GM21447 (cell line): ENCODE measurements at regions not wholly inside any gene's neighbourhood (a gene's known extent, or its start where the extent isn't known, plus 50 kb on each side); places are given as distances from the start of the nearest gene placed in this dataset.
"Not testable (repeated sequence)": the region's sequence is repeated elsewhere in the genome, so short reads cannot be mapped to it uniquely, and the experiment has no call there.

Experiments used
- ATAC-seq: cut with Tn5 transposase; IDR thresholded peaks from one replicate; pipeline ENCODE4 v1.9.1; 2021; ENCODE audit not compliant: unreplicated experiment

DNA sequence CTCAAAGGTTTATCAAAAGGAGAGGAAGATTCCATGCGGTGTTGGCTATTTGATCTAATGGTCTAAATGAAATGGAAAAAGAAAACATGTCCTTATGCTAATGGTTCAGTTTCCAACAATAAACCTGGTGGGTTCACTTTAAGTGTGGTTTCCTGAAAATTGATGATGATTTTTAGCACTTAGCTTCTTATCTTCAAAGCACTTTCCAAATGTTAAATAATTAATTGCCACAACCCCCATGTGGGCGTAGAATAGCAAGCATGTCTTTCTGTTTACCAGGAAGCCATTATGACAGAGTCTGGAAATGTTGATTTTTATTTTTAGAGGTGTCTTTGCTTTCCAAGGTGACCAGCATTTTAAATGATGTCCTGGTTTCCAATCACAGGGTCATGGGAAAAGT, 134.8 kb upstream of the SLC4A4 start:
- no peak for ATAC-seq

DNA sequence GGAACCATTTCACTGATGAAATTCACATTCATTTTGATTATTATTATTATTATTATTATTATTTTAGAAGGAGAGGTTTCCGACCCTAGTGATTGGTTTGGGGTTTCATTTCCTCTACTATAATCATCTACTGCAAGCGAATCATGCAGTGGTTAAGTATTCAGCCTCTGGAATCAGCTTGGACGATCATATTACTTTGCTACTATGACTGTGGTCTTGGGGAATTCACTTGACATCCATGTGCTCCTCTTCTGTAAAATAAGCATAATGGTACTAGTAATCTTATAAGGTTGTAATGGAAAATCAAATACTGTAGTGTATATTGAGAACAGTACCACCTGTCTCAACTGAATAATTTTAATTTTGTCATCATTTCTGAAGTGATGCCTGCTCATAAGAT, 132.1 kb upstream of the SLC4A4 start:
- no peak for ATAC-seq

DNA sequence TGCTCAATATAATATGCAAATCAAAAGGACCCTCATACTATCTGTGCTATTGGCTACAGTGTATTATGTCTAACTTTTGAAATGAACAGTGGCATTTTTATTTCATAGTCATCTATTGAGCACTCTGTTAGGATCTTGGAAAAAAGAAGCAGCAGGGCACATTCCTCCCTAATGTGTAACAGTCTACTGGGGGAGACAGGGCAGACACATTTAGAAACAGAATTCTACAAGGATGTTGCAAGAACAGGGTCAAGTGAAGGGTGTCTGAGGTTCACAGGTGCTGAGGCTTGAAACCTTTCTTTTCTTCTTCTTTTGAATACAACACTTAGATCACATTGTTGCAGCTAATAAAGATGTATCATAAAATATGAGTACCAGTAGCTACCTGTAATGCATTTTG, 129.7 kb upstream of the SLC4A4 start:
- ATAC-seq: no peak

DNA sequence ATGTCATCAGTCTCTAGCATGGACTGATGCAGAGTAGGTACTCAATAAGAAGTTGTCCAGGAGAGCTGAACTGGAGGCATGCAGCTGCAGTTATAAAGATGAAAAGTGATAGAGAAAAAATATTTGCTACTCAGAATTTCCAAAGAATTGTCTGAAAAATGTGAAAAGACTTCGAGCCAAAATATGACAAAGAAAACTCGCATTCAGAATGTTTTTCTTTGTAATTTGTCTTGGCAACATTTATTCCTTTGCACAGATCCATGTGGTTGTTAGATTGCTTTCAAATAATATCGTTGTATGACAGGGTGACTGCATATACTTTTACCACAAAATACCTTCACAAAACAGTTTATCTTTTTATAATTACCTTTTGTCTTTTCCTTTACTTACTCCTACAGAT, 128.0 kb upstream of the SLC4A4 start:
- no peak for ATAC-seq

DNA sequence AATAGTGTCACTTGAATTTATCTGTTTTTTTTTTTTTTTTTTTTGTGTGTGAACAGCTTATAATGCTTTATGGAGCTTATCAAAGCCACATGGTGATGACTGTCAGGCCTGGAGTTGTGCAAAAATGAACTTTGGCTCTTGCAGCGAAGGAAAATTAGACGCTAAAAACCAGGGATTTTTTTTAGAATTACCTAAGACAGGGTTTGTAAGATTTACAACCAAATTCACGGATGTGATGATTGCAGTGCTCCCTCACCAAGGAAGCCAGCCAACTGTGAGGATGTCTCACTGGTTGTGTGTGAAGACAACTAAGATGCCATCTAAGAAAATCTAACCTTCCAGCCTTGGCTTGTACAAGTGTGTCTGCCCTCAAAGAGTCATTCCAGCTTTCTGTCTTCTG, 127.1 kb upstream of the SLC4A4 start:
- no peak for ATAC-seq

DNA sequence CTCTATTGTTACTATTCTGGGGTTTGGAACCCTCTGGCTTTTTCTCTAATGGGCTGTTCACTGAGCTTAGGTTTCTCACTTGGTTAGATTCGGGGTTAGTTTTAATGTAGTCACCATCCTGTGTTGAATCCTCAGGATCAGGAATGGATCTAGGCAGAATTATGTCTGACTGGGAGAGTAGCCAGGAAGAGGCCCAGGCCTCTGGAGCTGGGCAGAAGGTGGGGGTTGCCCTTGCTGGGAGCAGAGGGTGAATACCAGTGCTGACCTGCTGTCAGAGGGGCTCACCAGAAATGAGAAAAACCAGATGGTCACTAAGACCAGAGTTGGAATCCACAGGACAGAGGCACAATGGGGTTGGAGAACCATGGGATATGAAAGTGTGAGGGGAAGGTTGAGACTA, 126.6 kb upstream of the SLC4A4 start:
- ATAC-seq: no peak

DNA sequence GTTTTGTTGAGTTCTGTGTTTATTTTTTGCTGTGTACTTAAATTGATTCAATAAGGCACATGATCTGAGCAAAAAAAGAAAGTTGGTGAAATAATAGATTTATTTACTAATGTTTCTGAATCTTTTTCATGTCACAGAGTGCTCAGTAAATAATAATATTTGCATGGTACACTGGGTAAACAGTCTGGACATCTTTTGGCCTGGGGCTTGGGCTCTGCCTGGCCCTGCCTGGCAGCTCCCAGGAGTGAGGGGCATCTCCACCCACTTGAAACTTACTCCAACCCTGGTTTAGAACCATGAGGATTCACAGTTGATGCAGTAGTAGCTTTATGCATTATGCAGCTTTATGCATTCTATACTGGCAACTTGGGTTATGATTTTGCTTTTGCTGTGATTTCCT, 124.2 kb upstream of the SLC4A4 start:
- no peak for ATAC-seq

DNA sequence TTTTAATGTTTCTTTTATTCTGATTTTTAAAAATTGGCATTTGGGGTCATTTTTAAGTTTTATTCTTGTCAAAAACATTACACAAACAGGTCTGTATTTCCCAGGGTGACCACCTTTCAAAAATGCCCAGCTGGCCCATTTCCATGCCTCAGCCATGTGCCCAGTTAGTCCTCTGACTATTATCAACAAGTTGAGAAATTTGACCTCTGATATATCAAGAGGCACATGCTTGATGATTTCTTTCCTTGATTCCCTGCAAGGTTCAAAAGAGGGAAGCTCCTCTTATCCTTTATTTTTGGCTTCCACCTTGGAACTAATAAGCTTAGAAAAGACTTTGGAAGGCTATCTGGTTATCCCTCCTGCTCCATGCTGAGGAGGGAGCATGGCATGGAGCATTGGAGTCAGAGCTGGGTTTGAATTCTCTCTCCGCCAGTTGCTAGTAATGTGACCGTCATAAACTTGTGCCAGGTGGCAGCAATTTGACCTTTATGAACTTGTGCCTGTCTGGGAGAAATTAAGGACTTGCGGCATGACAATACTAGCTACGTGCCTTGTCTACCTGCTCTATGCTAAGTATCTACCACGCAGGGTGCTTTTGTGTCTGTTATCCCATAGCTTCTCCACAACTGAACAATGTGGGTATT, 122.4 kb upstream of the SLC4A4 start:
- no peak for ATAC-seq

DNA sequence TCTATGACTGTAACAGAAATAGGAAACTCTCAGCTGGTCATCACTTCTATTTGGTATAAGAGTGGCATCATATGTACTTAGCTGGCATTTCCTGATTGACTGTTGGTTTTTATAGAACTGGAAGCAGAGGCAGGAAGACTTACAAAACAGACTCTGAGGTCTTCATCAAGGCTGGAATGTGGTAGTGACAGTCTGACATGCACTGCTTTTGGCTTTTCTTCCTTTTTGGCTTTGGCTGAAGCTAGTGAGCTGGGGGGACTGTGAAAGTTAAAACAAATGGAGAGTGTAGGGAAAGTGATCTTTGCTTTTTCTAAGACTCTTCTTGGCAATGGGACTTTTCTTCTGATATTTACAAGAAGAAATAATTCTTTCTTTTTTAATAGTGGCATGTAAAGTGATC, 121.1 kb upstream of the SLC4A4 start:
- ATAC-seq: no peak

DNA sequence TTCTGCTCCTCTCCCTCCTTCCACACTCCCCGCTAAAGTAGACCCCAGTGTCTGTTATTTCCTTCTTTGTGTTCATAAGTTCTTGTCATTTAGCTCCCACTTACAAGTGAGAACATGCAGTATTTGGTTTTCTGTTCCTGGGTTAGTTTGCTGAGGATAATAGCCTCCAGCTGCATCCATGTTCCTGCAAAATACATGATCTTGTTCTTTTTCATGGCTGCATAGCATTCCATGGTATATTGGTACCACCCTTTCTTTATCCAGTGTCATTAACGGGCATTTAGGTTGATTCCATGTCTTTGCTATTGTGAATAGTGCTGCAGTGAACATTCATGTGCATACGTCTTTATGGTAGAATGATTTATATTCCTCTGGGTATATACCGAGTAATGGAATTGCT, 118.0 kb upstream of the SLC4A4 start:
- not testable (repeated sequence) for ATAC-seq

DNA sequence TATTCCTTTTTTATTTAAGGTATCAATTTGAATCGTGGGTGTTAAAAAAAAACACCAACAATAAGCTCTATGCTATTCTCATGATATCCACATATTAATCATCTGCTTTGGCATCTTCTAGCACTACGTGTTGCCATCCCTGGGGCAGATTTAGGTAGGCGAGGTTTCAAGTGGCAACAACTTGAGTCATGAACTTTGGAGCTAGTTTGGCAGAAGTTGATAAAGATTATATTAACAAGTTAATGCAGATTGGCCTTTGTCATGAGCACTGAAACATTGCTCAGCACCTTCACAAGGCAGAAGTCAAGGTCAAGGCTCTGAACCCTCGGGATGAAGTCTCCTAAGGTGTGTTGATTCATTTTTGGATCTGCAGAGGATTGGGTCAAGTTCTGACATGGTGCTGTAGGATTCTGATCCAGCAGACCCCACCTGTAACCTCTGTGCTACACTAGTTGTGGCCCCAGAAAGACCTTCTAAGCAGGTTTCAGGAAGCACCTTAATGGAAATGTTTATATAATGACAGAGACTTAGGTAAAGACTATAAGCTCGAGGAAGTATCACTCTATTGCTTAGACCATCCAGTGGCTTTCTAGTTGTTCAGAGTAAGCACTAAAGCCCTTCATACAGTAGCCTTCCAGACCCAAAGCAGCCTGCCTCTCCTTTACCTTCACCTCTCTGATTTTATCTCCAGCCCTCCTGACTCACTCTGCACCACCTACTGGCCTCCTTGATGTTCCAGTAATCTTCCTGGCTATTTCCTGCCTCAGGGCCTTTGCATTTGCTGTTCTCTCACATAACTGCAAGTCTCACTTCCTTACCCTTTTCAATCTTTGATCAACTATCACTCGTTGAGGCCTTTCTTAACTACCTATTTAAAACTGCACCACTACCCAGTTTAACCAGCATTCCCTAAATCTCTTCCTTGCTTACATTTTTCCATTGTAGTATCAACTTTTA, 117.0 kb upstream of the SLC4A4 start:
- no peak for ATAC-seq

DNA sequence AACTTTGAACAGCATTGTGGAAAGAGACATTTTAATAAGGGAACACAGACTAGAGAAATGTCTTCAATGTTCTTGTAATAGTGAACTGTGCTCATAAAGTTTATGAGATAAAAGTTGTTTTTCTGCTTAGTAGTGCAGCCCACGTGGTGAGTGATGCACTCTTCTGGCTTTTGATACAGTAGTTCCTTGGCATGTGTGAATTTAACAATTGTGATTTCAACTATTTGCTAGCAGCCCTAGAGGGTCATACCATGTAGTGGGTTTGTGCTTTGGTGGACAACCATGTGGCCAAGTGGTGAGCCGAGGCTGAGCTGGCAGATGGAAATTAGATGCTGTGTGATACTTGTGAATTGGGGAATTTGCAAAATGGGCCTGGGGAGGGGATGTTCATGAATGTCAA, 116.2 kb upstream of the SLC4A4 start:
- ATAC-seq: no peak

DNA sequence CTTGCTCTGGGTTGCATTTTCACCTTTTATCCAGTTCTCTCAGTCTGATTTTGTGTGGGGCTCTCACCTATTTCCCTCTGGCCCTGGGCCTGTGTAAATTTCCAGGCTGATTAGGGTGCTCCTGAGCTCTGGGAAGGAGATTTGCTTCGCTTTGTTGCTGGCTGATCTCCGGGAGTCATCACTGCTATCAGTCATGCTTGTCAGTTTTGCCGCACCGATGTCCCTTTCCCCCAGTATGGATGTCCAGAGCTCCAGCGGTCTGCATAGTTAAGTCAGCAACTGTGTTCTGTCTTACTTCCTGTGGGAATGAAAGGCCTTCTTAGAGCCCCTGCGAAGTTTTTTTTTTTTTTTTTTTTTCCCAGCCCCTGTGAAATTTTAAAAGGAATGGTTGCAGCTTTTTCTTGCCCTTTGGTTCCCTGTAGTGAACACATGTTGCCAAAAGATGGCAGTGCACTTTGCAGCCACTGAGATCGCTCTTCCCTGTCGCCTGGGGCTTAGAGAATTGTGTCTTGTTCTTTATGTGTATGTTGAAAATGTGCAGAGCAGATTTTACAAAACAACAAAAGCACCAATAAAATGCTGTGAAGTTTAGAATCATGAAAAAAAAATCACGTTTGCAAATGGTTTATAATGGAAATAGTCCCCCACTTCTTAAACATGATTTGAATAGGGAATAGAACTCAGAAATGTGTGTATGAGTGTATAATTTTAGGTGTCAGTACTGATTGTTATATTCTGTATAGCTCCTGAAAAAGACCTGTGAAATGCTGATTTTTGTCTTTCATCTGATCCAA, 109.1 kb upstream of the SLC4A4 start:
- ATAC-seq: no peak

DNA sequence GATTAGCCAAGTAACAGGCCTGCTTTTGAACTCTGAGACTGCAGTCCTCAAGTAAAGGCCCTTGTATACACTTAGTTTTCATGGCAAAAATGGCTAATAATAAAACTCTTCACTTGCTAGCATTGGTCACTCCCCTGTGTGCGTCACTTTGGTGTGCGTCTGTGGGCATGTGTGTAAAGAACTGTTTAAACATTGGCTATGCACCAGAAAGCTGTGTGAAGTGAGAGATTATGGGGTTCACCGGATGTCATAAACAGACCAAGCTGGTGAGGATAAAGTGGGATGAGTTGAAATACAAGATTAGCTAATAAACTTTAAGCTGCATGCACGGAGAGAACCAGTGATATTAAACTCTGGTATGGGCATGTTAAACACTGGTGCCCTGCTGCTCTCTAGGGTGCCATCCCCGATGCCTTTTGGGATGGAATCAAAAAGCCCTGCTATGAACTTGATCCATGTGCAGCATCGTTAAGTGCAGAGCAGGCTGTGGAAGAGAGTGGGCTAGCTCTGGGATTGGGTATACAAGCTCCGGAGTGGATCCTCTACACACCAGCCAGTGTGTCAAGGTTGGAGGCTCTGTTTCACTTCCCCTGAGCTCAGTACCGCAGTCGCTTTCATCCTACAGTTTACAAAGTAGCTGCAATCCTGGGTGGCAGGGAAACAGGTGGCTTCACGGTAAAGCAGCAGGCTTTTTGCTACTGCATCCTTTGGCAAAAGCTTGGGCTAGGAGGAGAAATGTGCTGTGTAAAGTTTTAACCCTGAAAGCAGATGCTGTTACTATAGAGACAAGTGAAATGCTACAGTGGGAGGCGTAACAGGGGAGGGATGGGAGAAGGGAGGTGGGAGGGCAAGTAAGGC, 108.3 kb upstream of the SLC4A4 start:
- ATAC-seq: no peak

DNA sequence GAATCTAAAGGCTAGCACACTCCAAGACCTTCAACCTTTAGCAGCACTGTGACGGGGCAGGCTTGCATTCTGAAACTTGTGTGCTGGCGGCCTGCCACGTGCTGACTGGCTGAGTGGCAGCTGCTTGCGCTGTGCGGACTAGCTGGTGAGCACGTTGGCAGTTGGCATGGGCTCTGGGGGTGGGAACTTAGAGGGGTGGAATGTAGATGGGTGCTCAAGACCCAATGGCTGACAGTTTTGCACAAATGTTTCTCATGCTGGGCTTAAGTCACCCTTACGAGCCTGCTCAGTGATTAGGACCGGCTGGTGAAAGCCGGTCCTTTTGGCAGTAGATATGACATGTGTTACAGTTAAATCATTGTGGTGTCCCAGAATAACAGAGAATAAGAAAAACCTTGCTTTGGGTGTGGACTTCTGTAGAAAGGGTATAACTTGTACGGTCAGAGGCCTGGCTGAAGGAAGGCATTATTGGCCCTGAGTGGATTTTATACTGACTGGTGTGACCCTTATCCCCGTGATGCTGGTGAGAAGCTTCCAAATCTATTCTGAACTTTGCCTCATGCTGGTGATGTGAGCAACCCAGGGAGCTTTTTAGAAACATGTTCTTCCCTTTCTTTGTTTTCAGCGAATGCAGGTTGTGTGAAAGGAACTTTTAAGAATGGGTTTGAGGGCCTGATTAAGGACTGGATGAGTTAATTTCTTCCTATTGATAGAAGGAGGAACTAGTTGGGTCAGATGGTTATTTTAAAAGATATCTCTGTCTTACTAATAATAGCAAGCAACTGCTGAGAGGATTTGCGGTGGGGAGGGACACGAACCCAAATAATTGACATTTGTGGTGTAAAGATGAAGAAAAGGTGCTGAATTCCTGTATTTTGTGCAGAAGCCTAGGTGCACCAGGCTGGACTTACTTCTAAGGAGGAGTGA, 107.4 kb upstream of the SLC4A4 start:
- ATAC-seq: no peak

DNA sequence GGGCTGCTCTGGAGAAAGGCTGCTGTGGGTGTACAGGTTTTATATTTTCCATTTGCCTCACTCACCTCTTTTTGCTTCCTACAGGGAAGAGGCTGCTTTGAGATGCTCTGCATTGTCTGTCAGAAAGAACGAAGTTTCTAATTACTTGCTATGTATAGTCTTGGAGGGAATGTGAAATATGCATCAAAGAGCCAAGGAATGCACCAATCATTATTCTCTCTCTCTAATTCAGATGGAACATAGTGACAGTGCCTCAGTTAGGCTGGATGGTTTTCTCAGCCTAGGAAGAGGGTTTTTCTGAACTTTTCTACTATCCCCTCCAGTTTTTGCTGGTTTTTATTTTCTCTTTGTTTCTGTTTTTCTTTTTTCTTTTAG, 106.8 kb upstream of the SLC4A4 start:
- ATAC-seq: no peak

DNA sequence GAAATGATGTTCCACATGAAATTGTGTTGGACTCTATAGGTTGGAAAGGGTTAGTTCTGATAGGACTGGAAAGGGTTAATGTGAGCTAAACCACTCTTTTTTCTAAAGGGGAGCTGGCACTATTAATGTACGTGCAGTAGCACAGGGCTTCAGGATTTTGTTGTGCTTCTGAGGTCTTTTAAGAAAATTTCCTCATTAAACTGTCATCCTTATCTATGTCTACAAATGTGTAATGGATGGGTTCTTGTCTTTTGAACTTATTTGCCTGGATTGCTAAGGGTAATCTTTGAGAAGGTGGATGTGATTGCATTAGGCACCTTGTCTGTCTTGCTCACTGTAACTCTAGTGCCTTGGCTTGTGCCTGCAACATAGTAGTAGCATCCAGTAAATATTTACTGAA, 106.0 kb upstream of the SLC4A4 start:
- ATAC-seq: no peak

DNA sequence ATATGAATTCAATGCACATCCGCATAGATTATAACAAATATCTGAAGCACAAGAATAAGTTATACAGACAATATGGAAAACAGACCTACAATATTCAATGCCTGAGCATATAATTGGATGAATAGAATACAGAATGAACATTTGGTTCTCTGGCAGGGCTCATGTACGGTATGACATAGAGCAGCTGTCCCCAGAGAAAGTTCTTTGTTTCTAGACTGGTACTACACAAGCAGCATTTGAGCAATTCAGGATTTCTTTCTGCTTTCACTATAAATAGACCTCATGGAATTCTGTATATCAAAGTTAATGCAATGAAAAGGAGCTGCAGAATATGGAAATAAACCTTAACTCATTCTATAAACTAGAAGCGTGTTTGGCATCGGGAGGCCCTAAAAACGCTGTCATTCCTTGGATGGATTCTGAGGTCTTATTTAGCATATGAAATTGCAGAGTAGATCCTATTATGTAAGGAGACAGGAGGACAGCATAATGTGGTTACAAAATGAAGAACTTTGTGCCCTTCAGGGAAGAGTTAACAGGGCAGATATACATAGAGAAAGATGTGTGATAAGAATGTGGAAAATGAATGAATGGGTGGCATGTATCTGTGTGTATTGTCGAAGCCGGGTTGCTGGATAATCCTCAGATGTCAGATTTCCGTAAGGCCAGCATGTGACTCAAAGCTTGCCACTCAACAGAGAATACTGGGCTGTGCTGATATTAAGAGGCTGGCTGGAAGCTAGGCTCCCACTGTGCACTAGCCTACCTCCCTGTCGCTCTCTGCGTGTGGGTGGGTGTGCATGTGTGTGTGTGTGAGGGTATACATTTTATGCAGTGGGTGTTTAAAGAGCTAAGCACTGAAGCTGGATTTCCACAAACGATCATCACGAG, 103.3 kb upstream of the SLC4A4 start:
- ATAC-seq: no peak

DNA sequence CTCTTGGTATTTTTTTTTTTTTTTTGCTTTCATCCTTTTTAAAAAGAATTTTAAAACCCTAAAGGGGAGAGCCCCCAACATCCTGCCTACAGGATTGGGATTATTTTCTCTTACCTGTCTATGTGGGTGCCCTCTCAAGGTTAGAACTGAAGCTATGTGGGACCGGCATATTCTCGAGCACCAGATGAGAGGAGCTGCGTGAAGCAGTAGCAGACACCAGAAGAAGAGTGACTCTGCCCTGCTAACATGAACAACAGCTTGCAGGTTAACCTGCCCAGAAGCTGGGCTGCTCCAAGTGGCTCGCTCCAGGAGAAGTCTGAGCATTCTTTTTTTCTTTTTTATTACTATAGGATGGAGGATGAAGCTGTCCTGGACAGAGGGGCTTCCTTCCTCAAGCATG, 102.6 kb upstream of the SLC4A4 start:
- ATAC-seq: no peak
